ENCODE measurements at regions not wholly inside any gene's neighbourhood (a gene's known extent, or its start where the extent isn't known, plus 50 kb on each side); places are given as distances from the start of the nearest gene placed in this dataset.

DNA sequence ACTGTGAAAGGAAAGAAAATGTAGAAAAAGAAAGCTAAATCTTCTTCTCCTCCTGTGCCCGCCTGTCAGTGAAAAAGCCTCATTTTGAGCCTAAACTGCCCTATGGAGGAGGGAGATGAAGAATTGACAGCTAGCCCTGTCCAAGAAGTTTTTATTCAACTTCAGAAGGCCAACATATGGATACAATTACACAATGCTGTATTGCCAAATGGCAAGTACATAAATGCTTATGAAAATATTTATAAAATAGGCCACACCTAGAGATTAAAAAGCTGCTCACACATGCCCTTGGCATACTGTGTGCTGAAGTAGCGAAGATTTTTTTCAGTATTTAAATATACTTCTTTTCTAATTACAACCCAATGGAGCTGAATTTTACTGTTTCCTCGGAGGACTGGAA, 65.1 kb upstream of the NEBL start:
- no peak for DNase-seq (ENCODE audit: extremely low read depth in 1 of 11, low read depth in 9 of 11, low spot score in 4 of 11)

DNA sequence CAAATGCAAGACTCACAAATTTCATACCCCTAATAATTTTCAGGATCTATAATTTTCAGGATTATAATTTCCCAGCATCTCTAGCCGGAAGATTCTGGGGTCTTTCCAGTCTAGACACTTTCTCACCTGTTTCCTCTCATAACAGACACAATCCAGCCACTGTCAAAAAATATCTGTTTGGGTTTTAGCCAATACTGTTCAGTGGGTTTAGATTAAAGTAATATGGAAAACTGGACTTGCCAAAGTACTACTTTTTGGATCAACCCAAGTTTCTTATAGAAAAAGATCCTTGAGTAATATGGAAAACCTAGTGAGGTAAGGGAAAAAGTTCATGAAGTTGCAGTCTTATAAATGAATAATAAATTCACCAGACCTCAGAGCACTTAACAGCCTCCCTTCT, 62.1 kb upstream of the NEBL start:
- no peak for DNase-seq (ENCODE audit: extremely low read depth in 1 of 11, low read depth in 9 of 11, low spot score in 4 of 11)

GRCh38 chr10:20958764-20959163, 61.7 kb upstream of the NEBL start:
- no peak for DNase-seq (ENCODE audit: extremely low read depth in 1 of 11, low read depth in 9 of 11, low spot score in 4 of 11)

DNA sequence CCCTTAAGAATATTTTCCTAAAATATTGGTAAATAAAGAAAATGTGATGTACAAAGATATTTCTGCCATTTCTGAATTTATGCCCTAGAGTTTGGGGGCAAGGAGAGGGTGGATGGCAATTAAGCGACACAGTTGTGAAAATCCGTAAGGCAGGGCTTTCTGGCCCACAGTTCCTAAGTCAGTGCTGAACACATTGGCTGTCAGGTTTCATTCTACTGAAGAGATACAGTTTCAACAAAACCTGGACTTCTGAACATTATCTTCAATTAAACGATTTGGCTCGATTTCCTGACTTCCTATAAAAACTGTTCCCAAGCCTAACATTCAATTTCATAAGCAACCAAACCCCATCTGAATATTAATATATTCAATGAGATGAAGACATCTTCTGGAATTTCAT, 61.1 kb upstream of the NEBL start:
- no peak for DNase-seq (ENCODE audit: extremely low read depth in 1 of 11, low read depth in 9 of 11, low spot score in 4 of 11)

DNA sequence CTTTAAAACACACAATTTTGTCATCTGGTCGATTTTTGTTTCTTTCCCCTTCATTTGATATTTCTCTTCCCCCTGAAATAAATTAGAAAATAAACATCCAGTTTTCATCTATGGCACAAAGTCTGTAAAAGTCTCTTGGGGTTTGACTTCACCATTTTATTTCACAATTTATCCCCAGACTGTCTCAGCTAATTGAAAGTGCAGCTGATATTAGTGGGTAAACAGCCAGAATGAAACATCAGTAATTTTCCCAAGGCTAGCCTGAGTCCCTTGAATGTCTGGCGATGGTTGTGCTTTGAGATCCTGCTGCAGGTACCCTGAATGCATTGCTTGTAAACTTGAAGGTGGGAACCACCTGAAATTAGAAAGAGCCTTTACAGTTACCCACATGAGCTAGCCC, 60.6 kb upstream of the NEBL start:
- no peak for DNase-seq (ENCODE audit: extremely low read depth in 1 of 11, low read depth in 9 of 11, low spot score in 4 of 11)

- DNase-seq (ENCODE audit: extremely low read depth in 1 of 11, low read depth in 9 of 11, low spot score in 4 of 11), result no peak
Measured at GRCh38 chr10:20956843-20957242, 59.7 kb upstream of the NEBL start.

- DNase-seq (ENCODE audit: extremely low read depth in 1 of 11, low read depth in 9 of 11, low spot score in 4 of 11), result no peak
Measured at GRCh38 chr10:20955355-20955893, 58.3 kb upstream of the NEBL start.

GRCh38 chr10:20954519-20954918, 57.4 kb upstream of the NEBL start:
- DNase-seq (ENCODE audit: extremely low read depth in 1 of 11, low read depth in 9 of 11, low spot score in 4 of 11), result no peak

DNA sequence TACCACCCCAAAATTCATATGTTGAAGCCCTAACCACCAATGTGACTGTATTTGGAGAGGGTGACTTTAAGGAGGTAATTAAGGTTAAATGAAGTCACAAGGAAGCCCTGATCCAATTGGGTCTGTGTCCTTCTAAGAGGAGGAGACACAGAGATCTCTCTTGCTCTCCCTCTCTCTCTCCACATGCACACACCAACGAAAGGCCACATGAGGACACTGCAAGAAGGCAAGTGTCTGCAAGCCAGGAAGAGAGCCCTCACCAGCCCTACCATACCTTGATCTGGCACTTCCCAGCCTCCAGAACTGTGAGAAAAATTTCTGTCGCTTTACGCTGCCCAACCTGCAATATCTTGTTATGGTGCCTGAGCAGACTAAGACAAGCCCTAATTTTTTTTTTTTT, 56.0 kb upstream of the NEBL start:
- DNase-seq (ENCODE audit: extremely low read depth in 1 of 11, low read depth in 9 of 11, low spot score in 4 of 11), result no peak

GRCh38 chr10:20949967-20950366, 52.9 kb upstream of the NEBL start:
- no peak for DNase-seq (ENCODE audit: extremely low read depth in 1 of 11, low read depth in 9 of 11, low spot score in 4 of 11)

GRCh38 chr10:20948686-20949327, 51.7 kb upstream of the NEBL start:
- no peak for DNase-seq (ENCODE audit: extremely low read depth in 1 of 11, low read depth in 9 of 11, low spot score in 4 of 11)
